Activated CD8-positive, alpha-beta memory T cell treated with anti-CD3 and anti-CD28 coated beads for 36 hours (primary cell): ENCODE measurements at regions not wholly inside any gene's neighbourhood (a gene's known extent, or its start where the extent isn't known, plus 50 kb on each side); places are given as distances from the start of the nearest gene placed in this dataset.
"Not testable (repeated sequence)": the region's sequence is repeated elsewhere in the genome, so short reads cannot be mapped to it uniquely, and the experiment has no call there.

ENCODE experiments used
- CTCF ChIA-PET: fragments of 350-600 bp; sonication (Branson Sonifier 250); formaldehyde crosslinking; loops from one replicate; lab custom pipeline; 2021; ENCODE audit warnings: antibody characterized with exemption; lab: Charles Lee
- POLR2A ChIA-PET: fragments of 350-600 bp; sonication (Branson Sonifier 250); formaldehyde crosslinking; loops from one replicate; lab custom pipeline; 2021; ENCODE audit warnings: antibody characterized with exemption; lab: Charles Lee

DNA sequence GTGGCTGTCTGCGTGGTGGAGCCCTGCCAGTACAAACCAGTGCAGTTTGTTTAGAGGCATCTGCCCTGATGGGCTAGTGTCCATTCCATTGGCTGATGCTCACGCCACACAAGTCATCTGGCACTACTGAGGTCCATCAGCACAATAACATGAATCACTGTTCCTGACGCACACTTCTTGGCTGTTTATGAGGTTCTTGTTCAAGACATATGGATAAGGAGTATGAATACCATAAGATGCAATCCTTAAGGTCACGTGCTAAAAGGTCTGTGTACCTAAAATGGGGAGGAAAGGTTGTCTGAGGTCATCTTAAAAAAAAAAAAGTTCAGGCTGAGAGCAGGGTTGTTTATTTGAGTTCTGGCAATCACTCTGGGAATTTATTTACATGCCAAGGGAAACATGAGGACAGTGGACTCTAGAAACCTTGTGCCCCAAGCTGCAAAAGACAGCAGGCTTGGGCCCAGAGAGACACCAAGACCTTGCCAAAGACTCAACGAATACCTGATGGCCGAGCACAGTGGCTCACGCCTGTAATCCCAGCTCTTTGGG lies 54.1 kb upstream of the SHLD1 start:
- POLR2A ChIA-PET: no interaction called here
- CTCF ChIA-PET: no interaction called here

DNA sequence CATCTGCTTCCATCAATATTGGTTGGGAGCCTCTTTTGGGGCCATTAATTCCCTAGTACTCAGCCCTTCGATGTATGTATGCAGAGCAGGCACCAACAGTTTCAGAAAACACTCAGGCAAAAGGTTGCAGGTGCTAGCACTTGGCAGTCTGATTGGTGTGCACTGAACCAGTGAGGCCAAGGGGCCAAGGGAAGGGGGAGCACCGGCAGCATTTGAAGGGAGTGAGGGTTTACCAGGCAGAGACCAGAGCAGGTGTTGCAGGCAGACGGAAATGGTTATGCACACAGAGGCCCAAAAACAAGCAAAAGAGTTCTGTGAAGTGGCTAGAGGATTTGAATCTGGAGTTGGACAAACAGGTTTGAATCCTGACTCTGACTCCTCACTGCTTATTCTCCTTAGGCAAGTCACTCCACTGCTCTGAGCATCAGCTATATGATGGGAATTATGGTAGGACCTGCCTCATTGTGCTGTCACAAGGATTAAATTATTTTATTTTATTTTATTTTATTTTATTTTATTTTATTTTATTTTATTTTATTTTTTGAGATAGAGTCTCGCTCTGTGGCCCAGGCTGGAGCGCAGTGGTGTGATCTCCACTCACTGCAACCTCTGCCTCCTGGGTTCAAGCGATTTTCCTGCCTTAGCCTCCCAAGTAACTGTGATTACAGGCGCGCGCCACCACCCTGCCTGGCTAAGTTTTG lies 58.1 kb upstream of the SHLD1 start:
- CTCF ChIA-PET: no interaction called here
- POLR2A ChIA-PET: no interaction called here

GRCh38 chr20:5689463-5689862 lies 60.7 kb upstream of the SHLD1 start:
- ChIA-PET CTCF (no interaction called here), POLR2A (no interaction called here)

GRCh38 chr20:5688431-5688972 lies 61.7 kb upstream of the SHLD1 start:
- ChIA-PET POLR2A (no interaction called here), CTCF (no interaction called here)

DNA sequence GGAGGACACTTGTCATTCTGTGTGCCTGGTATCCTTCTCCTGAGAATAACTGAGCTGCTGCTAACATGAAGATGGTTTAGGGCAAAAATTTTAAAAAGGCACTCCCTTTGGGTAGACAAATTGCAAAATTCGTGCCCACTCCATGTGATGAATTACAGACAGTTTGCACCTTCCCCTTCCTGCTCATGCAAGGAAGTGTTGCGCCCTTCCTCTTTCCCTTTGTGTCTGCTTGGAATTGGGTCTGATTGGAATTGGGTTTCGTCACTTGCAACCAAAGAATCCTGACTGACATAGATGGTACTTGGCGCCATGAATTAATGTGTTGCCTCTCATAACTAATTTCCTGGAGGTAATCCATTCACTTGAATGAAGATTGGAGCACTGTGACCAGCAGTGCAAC lies 62.3 kb upstream of the SHLD1 start:
- CTCF ChIA-PET: no interaction called here
- POLR2A ChIA-PET: no interaction called here

DNA sequence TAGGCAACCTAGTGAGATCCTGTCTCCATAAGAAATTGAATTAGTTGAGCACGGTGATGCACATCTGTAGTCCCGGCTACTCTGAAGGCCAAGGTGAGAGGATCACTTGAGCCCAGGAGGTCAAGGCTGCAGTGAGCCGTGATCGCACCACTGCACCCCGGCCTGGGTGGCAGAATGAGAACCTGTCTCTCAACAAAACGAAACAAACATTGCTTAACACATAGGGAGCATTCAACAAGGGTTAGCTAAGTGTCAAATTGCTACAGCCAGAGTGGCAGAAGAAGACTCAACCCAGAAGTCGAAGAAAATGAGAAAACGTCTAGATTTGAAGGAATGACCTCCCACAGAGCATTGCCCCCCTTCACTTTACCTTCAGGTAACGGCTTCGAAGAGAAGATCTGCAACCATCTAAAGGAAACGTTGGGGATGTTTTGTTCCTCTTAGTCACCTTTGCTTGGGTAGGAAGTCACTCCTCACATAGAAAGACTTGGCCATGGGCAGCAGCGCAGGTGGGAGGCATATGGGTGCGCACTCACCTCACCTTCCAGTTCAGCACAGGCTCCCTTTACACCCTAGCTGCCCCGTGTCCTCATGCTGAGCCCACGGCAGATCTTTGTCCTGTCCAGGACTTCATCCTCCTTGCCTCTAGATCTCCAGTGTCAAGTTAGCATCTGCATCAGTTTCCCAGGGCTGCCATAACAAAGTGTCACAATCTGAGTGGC lies 63.7 kb upstream of the SHLD1 start:
- ChIA-PET CTCF (interaction anchor here (0.7 kb wide), 1 partner anchor 99 kb away, joined by 3 read pairs; no protein-coding TSS in a partner anchor), POLR2A (no interaction called here)

- POLR2A ChIA-PET: not testable (repeated sequence)
Measured at GRCh38 chr20:5682556-5682955, 67.6 kb upstream of the SHLD1 start.

GRCh38 chr20:5680192-5680591 lies 69.4 kb upstream of the GPCPD1 start:
- ChIA-PET POLR2A (no interaction called here), CTCF (interaction anchor here (0.7 kb wide), 1 partner anchor 20 kb away, joined by 4 read pairs; no protein-coding TSS in a partner anchor)

More at GRCh38 chr20:5682556-5682955, 67.6 kb upstream of the SHLD1 start:
- CTCF ChIA-PET: not testable (repeated sequence)

DNA sequence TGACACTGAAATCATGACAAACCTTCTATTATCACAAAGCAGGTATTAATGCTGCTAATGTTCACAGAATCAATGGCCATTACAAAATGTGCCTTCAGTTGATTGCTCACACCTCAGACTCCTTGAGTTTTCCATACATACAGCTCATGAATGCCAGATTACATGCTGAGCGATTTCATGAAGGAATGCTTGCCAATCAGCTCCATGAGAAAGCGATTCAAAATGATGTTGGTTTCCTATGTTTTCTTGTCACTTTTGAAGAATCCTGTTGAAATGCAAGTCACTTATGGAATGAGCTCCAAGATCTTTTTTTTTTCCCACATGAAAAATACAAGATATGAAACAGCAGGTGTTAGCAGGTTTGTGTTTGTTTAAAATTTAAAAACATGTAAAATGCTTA lies 68.0 kb upstream of the GPCPD1 start:
- POLR2A ChIA-PET: no interaction called here
- CTCF ChIA-PET: interaction anchor here (1.1 kb wide), 1 partner anchor 109 kb away, joined by 3 read pairs; no protein-coding TSS in a partner anchor

- CTCF ChIA-PET: not testable (repeated sequence)
Measured at GRCh38 chr20:5677944-5678343, 67.1 kb upstream of the GPCPD1 start.

GRCh38 chr20:5677389-5677788 lies 66.6 kb upstream of the GPCPD1 start:
- ChIA-PET CTCF (no interaction called here), POLR2A (no interaction called here)

More at GRCh38 chr20:5677944-5678343, 67.1 kb upstream of the GPCPD1 start:
- POLR2A ChIA-PET: not testable (repeated sequence)

DNA sequence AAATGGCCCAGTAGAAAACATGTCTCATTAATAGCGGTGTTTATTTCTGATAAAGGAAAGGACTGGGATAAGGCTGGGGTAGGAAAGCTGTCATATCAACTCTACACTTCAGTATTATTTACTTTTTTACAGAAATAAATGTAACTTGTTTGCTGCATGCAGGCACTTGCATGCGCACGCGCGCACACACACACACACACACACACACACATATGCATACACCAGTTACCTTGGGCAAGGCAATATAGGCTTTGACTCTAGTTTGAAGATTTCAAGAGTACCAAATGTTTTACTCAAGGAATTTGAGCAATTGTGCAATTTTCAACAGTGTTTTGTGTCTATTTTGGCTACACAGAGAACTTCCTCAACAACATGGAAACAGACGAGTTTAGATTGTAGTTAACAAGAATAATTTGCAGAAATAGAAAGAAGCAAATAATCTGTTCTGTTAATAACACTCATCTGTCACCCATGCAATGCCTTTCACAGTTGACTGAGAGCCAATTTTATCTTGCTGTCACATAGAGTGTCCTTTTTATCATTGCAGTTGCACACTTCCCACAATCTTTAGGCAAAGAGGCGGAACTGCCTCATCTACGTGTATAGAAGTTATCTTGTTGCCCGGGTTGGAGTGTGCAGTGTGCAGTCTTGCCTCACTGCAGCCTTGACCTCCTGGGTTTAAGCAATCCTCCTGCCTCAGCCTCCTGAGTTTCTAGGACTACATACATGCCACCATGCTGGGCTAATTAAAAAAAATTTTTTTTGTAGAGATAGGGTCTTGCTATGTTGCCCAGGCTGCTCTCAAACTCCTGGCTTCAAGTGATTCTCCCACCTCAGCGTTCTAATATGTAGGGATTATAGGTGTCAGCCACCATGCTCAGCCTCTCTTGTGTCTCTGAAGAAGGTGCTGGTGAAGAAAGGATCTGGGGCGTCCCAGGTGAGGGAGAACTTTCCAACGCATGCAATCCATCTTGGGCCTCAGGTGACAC lies 64.6 kb upstream of the GPCPD1 start:
- POLR2A ChIA-PET: no interaction called here
- CTCF ChIA-PET: no interaction called here

- CTCF ChIA-PET: interaction anchor here (0.7 kb wide), 1 partner anchor 77 kb away, joined by 3 read pairs; no protein-coding TSS in a partner anchor
- POLR2A ChIA-PET: interaction anchor here (0.6 kb wide), 1 partner anchor 81 kb away, joined by 4 read pairs; no protein-coding TSS in a partner anchor
Measured at GRCh38 chr20:5674176-5674660, 63.4 kb upstream of the GPCPD1 start.

DNA sequence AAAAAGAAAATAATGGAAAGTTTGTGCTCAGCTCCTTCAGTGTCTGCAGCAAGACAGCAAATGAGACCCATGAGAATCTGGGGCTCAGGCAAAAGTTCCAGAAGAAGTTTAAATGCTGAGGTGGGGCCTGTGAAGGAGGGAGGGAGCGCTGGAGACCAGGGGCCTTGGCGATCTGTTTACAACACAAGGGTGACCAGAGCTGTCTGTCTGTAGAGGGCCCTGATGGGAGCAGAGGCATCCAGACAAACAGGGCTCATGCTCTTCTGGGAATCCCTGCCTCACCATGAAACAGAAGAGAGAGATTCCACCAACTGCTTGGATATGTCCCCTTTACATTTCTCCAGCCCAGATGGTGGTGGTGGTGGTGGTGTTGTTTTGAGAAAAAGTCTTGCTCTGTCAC lies 60.1 kb upstream of the GPCPD1 start:
- CTCF ChIA-PET: no interaction called here
- POLR2A ChIA-PET: no interaction called here

- CTCF ChIA-PET: no interaction called here
- POLR2A ChIA-PET: no interaction called here
Measured at GRCh38 chr20:5670036-5670536, 59.3 kb upstream of the GPCPD1 start.

- ChIA-PET CTCF (no interaction called here), POLR2A (no interaction called here)
Measured at GRCh38 chr20:5668529-5668868, 57.7 kb upstream of the GPCPD1 start.

- POLR2A ChIA-PET: no interaction called here
Measured at GRCh38 chr20:5667705-5668528, 57.1 kb upstream of the GPCPD1 start.

GRCh38 chr20:5665417-5665816 lies 54.6 kb upstream of the GPCPD1 start:
- ChIA-PET CTCF (no interaction called here), POLR2A (no interaction called here)

More at GRCh38 chr20:5667705-5668528, 57.1 kb upstream of the GPCPD1 start:
- CTCF ChIA-PET: no interaction called here
